ENCODE measurements at regions not wholly inside any gene's neighbourhood (a gene's known extent, or its start where the extent isn't known, plus 50 kb on each side); places are given as distances from the start of the nearest gene placed in this dataset.

- no peaks in the 10 kb centered on the region for H3K27me3 ChIP-seq (replicated peaks in 1 of 4; ENCODE audit: control insufficient read depth in 3 of 4, extremely low read depth in 1 of 4, insufficient read depth in 3 of 4, low read length in 3 of 4)
- POLR2A ChIA-PET (ENCODE audit: partially characterized antibody), result interaction anchor here (0.6 kb wide), 1 partner anchor 24 kb away, joined by 3 read pairs; no protein-coding TSS in a partner anchor
- 81% methylated on average over 1 of the region's 1 CpG; no CpG with 5 or more reads in 1 of the 2 experiments for WGBS, 2 experiments (ENCODE audit: extremely low coverage in 1 of 2, insufficient coverage in 1 of 2, insufficient read length in 1 of 2, insufficient replicate concordance in 2 of 2, low coverage in 1 of 2, low lambda C conversion rate in 2 of 2, missing lambda C conversion rate in 1 of 2)
- TF ChIP-seq KDM1A (IDR thresholded peaks at IDR 0.05; ENCODE audit: borderline replicate concordance, low read length) (no peak), FOSL1 (IDR thresholded peaks at IDR 0.05; ENCODE audit: insufficient read depth, low read depth, low read length) (no peak), EGR1 (IDR thresholded peaks at IDR 0.05; ENCODE audit: borderline replicate concordance, low read depth, low read length) (no peak), ATF2 (IDR thresholded peaks at IDR 0.05; ENCODE audit: low read length) (no peak), ASH2L (IDR thresholded peaks at IDR 0.05; ENCODE audit: low read length) (no peak), RFX5 (IDR thresholded peaks at IDR 0.05; ENCODE audit: borderline replicate concordance, low read depth, low read length) (no peak), SP4 (IDR thresholded peaks at IDR 0.05; ENCODE audit: low read length) (no peak), POLR2AphosphoS5 (IDR thresholded peaks at IDR 0.05; ENCODE audit: low read depth, low read length) (no peak), HDAC6 (IDR thresholded peaks at IDR 0.05; ENCODE audit: low read depth, low read length) (no peak)
Observed at GRCh38 chr11:134552749-134553148, 140.7 kb upstream of the B3GAT1 start.

More at GRCh38 chr11:134552749-134553148, 140.7 kb upstream of the B3GAT1 start:
- Histone ChIP-seq H4K91ac (replicated peaks; ENCODE audit: insufficient read length, low read length) (no peak overlapping the region), H3K4me2 (ENCODE audit: insufficient read depth in 1 of 2, low read depth in 2 of 2, low read length in 2 of 2) (no peak overlapping the region), H2BK120ac (replicated peaks; ENCODE audit: low read depth, low read length) (no peak overlapping the region), H2BK12ac (ENCODE audit: low read depth, low read length) (no peak overlapping the region), H2AK5ac (ENCODE audit: low read depth, low read length) (no peak overlapping the region), H3K14ac (ENCODE audit: insufficient read length) (no peak overlapping the region), H3K56ac (replicated peaks; ENCODE audit: insufficient read length, low read depth, low read length) (no peak overlapping the region), H3K4me3 (ENCODE audit: extremely low read depth in 1 of 4, insufficient read depth in 2 of 4, low read depth in 3 of 4, low read length in 4 of 4) (no peak overlapping the region), H3K4me1 (replicated peaks in 1 of 4; ENCODE audit: control insufficient read depth in 3 of 4, insufficient read depth in 4 of 4, low read length in 3 of 4) (no peaks in the 10 kb centered on the region), H3K27ac (ENCODE audit: low read depth, low read length) (no peak overlapping the region), H3K18ac (ENCODE audit: extremely low read depth, low read length) (no peak overlapping the region), H3K79me1 (ENCODE audit: low read depth, low read length) (no peaks in the 10 kb centered on the region), H3K23ac (ENCODE audit: insufficient read length) (no peak overlapping the region), H3K9me3 (ENCODE audit: insufficient read depth in 2 of 2, low read depth in 1 of 2, low read length in 1 of 2) (no peaks in the 10 kb centered on the region), H2BK15ac (ENCODE audit: low read length) (no peak overlapping the region), H3K79me2 (ENCODE audit: control insufficient read depth in 1 of 2, insufficient read depth in 2 of 2, low read length in 2 of 2) (no peaks in the 10 kb centered on the region), H2BK5ac (ENCODE audit: low read depth, low read length) (no peak overlapping the region), H2BK20ac (ENCODE audit: low read length) (no peak overlapping the region), H3K23me2 (ENCODE audit: low read depth, low read length) (no peaks in the 10 kb centered on the region), H3K36me3 (ENCODE audit: control insufficient read depth in 2 of 4, insufficient read depth in 4 of 4, low read length in 3 of 4) (no peaks in the 10 kb centered on the region), H4K5ac (ENCODE audit: insufficient read length, low read depth, low read length) (no peak overlapping the region), H3K4ac (replicated peaks; ENCODE audit: insufficient read length, low read depth, low read length) (no peak overlapping the region), H2AFZ (ENCODE audit: low read length) (no peak overlapping the region), H4K20me1 (replicated peaks in 1 of 2; ENCODE audit: control insufficient read depth in 1 of 2, insufficient read depth in 2 of 2, low read length in 2 of 2) (no peaks in the 10 kb centered on the region), H3K9ac (replicated peaks in 1 of 4; ENCODE audit: extremely low read depth in 1 of 4, low read depth in 3 of 4, low read length in 3 of 4) (no peak overlapping the region), H4K8ac (ENCODE audit: extremely low read depth, insufficient read depth, low read length) (no peak overlapping the region)
- CTCF ChIA-PET (ENCODE audit: partially characterized antibody), result interaction anchor here (1.2 kb wide), 2 partner anchors 9 to 13 kb away, joined by 3 to 4 read pairs; no protein-coding TSS in a partner anchor
- DNase-seq (ENCODE audit: low read depth in 1 of 2, low spot score in 2 of 2) (no peak), FAIRE-seq (no peak)
